ENCODE measurements at regions not wholly inside any gene's neighbourhood (a gene's known extent, or its start where the extent isn't known, plus 50 kb on each side); places are given as distances from the start of the nearest gene placed in this dataset.

- no peak for TF ChIP-seq SP7 (tag by site-specific recombination; IDR thresholded peaks at IDR 0.05)
- TF ChIP-seq REST (tag by site-specific recombination; IDR thresholded peaks at IDR 0.05): no peak
- no peak for TF ChIP-seq WT1 (tag by site-specific recombination; IDR thresholded peaks at IDR 0.05)
- no peak for TF ChIP-seq OVOL3 (tag by site-specific recombination; IDR thresholded peaks at IDR 0.05)
- no peak for TF ChIP-seq ZNF785 (tag by site-specific recombination; IDR thresholded peaks at IDR 0.05)
- TF ChIP-seq CTCF (tag by site-specific recombination; IDR thresholded peaks at IDR 0.05): no peak
- no peak for TF ChIP-seq ATF2 (tag by site-specific recombination; IDR thresholded peaks at IDR 0.05; ENCODE audit: low read depth)
- no peak for TF ChIP-seq ZNF280C (tag by site-specific recombination; IDR thresholded peaks at IDR 0.05)
These were observed 305.3 kb upstream of the COBL start for GRCh38 chr7:51621956-51622355.

Data from HEK293 (cell line).